ENCODE measurements at regions not wholly inside any gene's neighbourhood (a gene's known extent, or its start where the extent isn't known, plus 50 kb on each side); places are given as distances from the start of the nearest gene placed in this dataset.

GRCh38 chr4:110840221-110840654 is 217.4 kb upstream of the PITX2 start:
- Histone ChIP-seq H3K4me1 (ENCODE audit: control insufficient read depth, extremely low read depth, insufficient read depth, low read length) (no peaks in the 10 kb centered on the region), H3K27me3 (ENCODE audit: control insufficient read depth in 2 of 2, insufficient read depth in 2 of 2, low read length in 2 of 2) (no peaks in the 10 kb centered on the region), H3K36me3 (ENCODE audit: control insufficient read depth in 2 of 2, extremely low read depth in 1 of 2, insufficient read depth in 2 of 2, low read length in 2 of 2) (no peaks in the 10 kb centered on the region), H3K4me2 (ENCODE audit: insufficient read depth, low read length) (no peak overlapping the region), H3K9me3 (replicated peaks; ENCODE audit: control insufficient read depth, insufficient read depth, low read length) (no peaks in the 10 kb centered on the region), H2AFZ (ENCODE audit: low read depth, low read length) (no peak overlapping the region), H3K9me1 (replicated peaks; ENCODE audit: control insufficient read depth, extremely low read depth, insufficient read depth, low read length) (no peaks in the 10 kb centered on the region), H3K4me3 (replicated peaks in 1 of 3; ENCODE audit: insufficient read depth in 1 of 3, low read depth in 1 of 3, low read length in 3 of 3) (no peak overlapping the region), H4K20me1 (replicated peaks; ENCODE audit: control insufficient read depth, extremely low read depth, insufficient read depth, low read length) (no peaks in the 10 kb centered on the region), H3K27ac (ENCODE audit: insufficient read depth, low read depth, low read length) (no peak overlapping the region), H3K9ac (replicated peaks; ENCODE audit: extremely low read depth, insufficient read depth, low read length) (no peak overlapping the region), H3K79me2 (ENCODE audit: control insufficient read depth, insufficient read depth, low read length) (no peaks in the 10 kb centered on the region)
- CTCF ChIA-PET = no interaction called here
- BruUV-seq (replicated peaks) = no TSS peak
- DNase-seq (ENCODE audit: low read depth, low spot score) = no peak
- intact Hi-C loops (cut with micrococcal nuclease) (no loop called here), dilution Hi-C loops (cut with MboI; ENCODE audit: extremely low pct_ligation_motif_present, low sequenced_read_pairs) (no loop called here)
- no peak for TF ChIP-seq POLR2A (IDR thresholded peaks at IDR 0.05; ENCODE audit: low read depth, low read length)
- TF ChIP-seq MYC (IDR thresholded peaks at IDR 0.05; ENCODE audit: low read depth, low read length) = no peak
- TF ChIP-seq FOS (IDR thresholded peaks at IDR 0.05; ENCODE audit: borderline replicate concordance, insufficient read depth, low read length) = no peak
- TF ChIP-seq MAX (IDR thresholded peaks at IDR 0.05; ENCODE audit: insufficient read depth, insufficient read length) = no peak
- TF ChIP-seq GATA2 (IDR thresholded peaks at IDR 0.05; ENCODE audit: insufficient read depth, insufficient read length, low read depth, low read length) = no peak
- TF ChIP-seq, protein P1, sequence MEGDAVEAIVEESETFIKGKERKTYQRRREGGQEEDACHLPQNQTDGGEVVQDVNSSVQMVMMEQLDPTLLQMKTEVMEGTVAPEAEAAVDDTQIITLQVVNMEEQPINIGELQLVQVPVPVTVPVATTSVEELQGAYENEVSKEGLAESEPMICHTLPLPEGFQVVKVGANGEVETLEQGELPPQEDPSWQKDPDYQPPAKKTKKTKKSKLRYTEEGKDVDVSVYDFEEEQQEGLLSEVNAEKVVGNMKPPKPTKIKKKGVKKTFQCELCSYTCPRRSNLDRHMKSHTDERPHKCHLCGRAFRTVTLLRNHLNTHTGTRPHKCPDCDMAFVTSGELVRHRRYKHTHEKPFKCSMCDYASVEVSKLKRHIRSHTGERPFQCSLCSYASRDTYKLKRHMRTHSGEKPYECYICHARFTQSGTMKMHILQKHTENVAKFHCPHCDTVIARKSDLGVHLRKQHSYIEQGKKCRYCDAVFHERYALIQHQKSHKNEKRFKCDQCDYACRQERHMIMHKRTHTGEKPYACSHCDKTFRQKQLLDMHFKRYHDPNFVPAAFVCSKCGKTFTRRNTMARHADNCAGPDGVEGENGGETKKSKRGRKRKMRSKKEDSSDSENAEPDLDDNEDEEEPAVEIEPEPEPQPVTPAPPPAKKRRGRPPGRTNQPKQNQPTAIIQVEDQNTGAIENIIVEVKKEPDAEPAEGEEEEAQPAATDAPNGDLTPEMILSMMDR (IDR thresholded peaks at IDR 0.05; ENCODE audit: extremely low read depth in 1 of 2, insufficient read depth in 1 of 2, low read depth in 1 of 2, low read length in 2 of 2) = no peak
- FAIRE-seq = no peak
- POLR2A ChIA-PET = no interaction called here

DNA sequence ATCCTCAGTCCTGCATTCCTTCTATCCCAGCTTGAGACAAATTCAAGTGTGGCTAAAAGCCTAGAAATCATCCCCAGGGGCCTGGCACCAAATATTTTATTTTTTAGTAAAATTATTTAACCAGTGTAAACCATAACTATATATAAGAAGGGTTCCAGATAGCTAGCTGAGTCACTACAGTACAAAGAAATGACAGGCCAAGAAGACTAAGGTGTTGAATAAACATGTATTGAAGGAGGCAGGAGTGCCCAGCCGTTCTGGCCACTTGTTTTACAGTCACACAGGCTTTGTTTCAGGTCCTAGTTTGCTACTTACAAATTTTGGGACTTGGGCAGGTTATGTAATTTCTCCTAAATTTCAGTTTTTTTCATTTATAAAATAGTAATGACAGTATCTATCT is 225.9 kb upstream of the PITX2 start:
- Histone ChIP-seq H3K9me3 (replicated peaks; ENCODE audit: control insufficient read depth, insufficient read depth, low read length) (no peaks in the 10 kb centered on the region), H3K27ac (ENCODE audit: insufficient read depth, low read depth, low read length) (no peak overlapping the region), H3K79me2 (ENCODE audit: control insufficient read depth, insufficient read depth, low read length) (no peaks in the 10 kb centered on the region), H3K9me1 (replicated peaks; ENCODE audit: control insufficient read depth, extremely low read depth, insufficient read depth, low read length) (no peaks in the 10 kb centered on the region), H3K27me3 (ENCODE audit: control insufficient read depth in 2 of 2, insufficient read depth in 2 of 2, low read length in 2 of 2) (no peaks in the 10 kb centered on the region), H2AFZ (ENCODE audit: low read depth, low read length) (no peak overlapping the region), H3K4me3 (replicated peaks in 1 of 3; ENCODE audit: insufficient read depth in 1 of 3, low read depth in 1 of 3, low read length in 3 of 3) (no peak overlapping the region), H4K20me1 (replicated peaks; ENCODE audit: control insufficient read depth, extremely low read depth, insufficient read depth, low read length) (no peaks in the 10 kb centered on the region), H3K9ac (replicated peaks; ENCODE audit: extremely low read depth, insufficient read depth, low read length) (no peak overlapping the region), H3K4me2 (ENCODE audit: insufficient read depth, low read length) (no peak overlapping the region), H3K36me3 (ENCODE audit: control insufficient read depth in 2 of 2, extremely low read depth in 1 of 2, insufficient read depth in 2 of 2, low read length in 2 of 2) (no peaks in the 10 kb centered on the region), H3K4me1 (ENCODE audit: control insufficient read depth, extremely low read depth, insufficient read depth, low read length) (peaks cover under 1% of the 10 kb centered on the region)
- intact Hi-C loops (cut with micrococcal nuclease) = no loop called here
- CTCF ChIA-PET = no interaction called here
- DNase-seq (ENCODE audit: low read depth, low spot score) = no peak
- POLR2A ChIA-PET = no interaction called here
- BruUV-seq (replicated peaks) = no TSS peak
- dilution Hi-C loops (cut with MboI; ENCODE audit: extremely low pct_ligation_motif_present, low sequenced_read_pairs) = no loop called here
- FAIRE-seq = no peak
- no peak for TF ChIP-seq MAX (IDR thresholded peaks at IDR 0.05; ENCODE audit: insufficient read depth, insufficient read length)
- no peak for TF ChIP-seq FOS (IDR thresholded peaks at IDR 0.05; ENCODE audit: borderline replicate concordance, insufficient read depth, low read length)

Data from endothelial cell of umbilical vein (primary cell).